GM12891 (cell line): ENCODE measurements at regions not wholly inside any gene's neighbourhood (a gene's known extent, or its start where the extent isn't known, plus 50 kb on each side); places are given as distances from the start of the nearest gene placed in this dataset.

Experiments used
- POLR2A ChIP-seq: IDR thresholded peaks from 2 replicates; pipeline ENCODE4 v1.6.1; 2011; ENCODE audit warnings: low read depth, low read length, control low read depth
- POLR2AphosphoS5 ChIP-seq: IDR thresholded peaks from 2 replicates; pipeline ENCODE4 v1.6.1; 2011; ENCODE audit warnings: low read depth, low read length, control low read depth

GRCh38 chr1:161440312-161440894 is 64.9 kb upstream of the FCGR2A start:
- TF ChIP-seq POLR2AphosphoS5 (no peak), POLR2A (no peak)
